ENCODE measurements at regions not wholly inside any gene's neighbourhood (a gene's known extent, or its start where the extent isn't known, plus 50 kb on each side); places are given as distances from the start of the nearest gene placed in this dataset.

GRCh38 chr3:72427624-72428023 is 420.6 kb downstream of the SHQ1 start:
- DNase-seq = no peak

GRCh38 chr3:72426618-72427397 is 421.4 kb downstream of the SHQ1 start:
- no peak for DNase-seq

DNA sequence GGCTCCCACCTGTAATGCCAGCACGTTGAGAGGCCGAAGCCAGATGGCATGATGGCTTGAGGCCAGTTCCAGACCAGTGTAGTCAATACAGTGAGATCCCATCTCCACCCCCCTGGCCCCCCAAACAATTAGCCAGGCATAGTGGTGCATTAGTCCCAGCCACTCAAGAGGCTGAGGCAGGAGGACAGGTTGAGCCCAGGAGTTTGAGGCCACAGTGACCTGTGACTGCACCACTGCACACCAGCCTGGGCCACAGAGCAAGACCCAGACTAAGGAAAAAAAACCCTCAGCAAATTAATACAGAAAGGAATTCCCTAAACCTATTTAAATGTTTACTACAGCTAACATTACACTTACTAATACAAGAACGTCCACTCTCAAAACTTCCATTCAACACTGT is 424.6 kb downstream of the SHQ1 start:
- DNase-seq = no peak

DNA sequence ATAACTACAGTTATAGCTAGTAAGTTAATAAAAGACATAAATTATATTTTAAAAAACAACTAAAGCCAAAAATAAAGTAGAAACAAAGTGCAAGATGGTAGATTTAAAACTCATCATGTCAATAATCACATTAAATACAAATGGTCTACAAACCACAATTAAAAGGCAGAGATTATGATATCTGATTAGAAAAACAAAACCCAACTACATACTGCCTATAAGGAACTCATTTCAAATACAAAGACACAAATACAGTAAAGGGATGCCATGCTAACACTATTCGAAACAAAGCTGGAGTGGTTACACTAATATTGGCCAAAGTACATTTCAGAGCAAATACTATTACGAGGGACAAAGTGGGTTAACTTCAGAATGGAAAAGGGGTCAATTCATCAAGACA is 426.5 kb downstream of the SHQ1 start:
- no peak for DNase-seq

GRCh38 chr3:72421126-72421525 is 427.1 kb downstream of the SHQ1 start:
- DNase-seq = no peak

- DNase-seq = no peak
These were observed 429.4 kb downstream of the SHQ1 start for GRCh38 chr3:72418856-72419255.

GRCh38 chr3:72418244-72418643 is 430.0 kb downstream of the SHQ1 start:
- no peak for DNase-seq

GRCh38 chr3:72414481-72415016 is 433.7 kb downstream of the SHQ1 start:
- no peak for DNase-seq

DNA sequence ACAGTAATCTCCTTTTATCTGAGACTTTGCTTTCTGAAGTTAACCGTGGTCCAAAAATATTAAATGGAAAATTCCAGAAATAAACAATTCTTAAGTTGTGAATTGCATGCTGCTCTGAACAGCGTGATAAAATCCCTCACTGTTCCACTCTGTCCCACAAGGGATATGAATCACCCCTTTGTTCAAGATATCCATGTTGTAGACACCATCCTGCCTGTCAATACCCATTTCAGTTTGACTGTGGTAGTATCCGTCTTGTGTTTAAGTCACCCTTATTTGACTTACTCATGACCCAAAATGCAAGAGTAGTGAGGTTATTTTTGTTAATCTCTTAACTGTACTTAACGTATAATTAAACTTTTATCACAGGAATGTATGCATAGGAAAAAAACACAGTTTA is 435.0 kb downstream of the SHQ1 start:
- no peak for DNase-seq

- DNase-seq = no peak
These were observed 435.8 kb downstream of the SHQ1 start for GRCh38 chr3:72412340-72412956.

GRCh38 chr3:72411843-72412242 is 436.4 kb downstream of the SHQ1 start:
- no peak for DNase-seq

DNA sequence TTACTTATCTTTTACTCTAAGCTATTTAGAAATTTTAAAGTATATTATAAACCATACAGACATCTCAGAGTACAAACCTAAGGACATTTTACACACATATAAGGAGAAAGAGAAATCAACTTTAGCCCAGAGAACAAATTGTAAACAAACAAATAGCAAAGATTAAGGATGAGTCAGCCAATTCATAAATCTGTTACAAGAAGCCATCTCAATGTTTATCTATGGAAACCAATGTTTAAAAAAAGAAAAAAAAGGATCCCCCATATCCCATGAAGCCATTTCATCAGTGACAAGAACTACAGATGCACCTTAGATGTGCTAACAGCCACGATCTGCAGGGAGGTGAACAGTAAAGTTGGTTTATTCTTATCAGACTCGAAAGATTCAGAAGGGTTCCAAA is 437.1 kb downstream of the SHQ1 start:
- no peak for DNase-seq

GRCh38 chr3:72408983-72409779 is 439.1 kb downstream of the SHQ1 start:
- DNase-seq = no peak

DNA sequence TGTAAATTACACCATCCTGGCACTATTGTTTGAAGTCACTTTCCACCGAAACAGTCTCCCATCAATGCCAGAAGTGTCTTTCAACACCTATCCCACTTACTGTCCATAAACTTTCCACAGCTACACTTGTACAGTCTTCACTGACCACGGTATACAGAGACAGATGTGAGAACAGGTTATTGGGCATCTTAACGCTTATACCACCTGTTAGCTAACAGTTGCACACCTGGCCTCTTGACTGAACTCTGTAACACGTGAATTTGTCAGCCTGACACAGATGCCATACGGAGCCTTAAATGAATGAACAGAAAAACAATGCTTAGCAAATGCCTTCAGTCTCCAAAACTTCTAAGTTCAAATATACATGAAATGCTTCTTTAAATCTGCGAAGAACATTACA is 440.5 kb downstream of the SHQ1 start:
- DNase-seq = no peak

- DNase-seq = no peak
These were observed 442.2 kb downstream of the SHQ1 start for GRCh38 chr3:72405943-72406566.

GRCh38 chr3:72401005-72401545 is 447.2 kb downstream of the SHQ1 start:
- no peak for DNase-seq

GRCh38 chr3:72398781-72399180 is 449.5 kb downstream of the SHQ1 start:
- no peak for DNase-seq

GRCh38 chr3:72397586-72397985 is 450.7 kb downstream of the SHQ1 start:
- no peak for DNase-seq

- no peak for DNase-seq
These were observed 451.3 kb downstream of the SHQ1 start for GRCh38 chr3:72396899-72397298.

- no peak for DNase-seq
These were observed 452.4 kb downstream of the SHQ1 start for GRCh38 chr3:72395776-72396311.

GRCh38 chr3:72393455-72393854 is 454.8 kb downstream of the SHQ1 start:
- no peak for DNase-seq

DNA sequence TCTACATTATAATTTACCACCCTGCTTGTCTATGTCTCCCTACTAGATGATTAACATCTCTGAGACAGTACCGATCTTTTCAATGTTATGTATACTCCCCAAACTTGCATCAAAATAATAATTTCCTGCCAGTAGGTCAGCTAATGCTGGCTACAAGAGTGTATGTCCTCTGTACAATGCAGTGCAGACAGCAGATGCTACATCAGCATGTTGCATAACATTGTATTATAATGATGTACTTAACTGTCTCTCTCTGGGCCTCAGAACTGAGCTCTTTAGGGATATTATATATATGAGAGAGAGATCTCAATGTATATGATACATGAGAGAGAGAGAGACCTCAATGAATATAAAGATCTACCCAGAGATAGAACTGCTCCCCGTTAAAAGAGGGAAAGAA is 456.6 kb downstream of the SHQ1 start:
- no peak for DNase-seq

DNA sequence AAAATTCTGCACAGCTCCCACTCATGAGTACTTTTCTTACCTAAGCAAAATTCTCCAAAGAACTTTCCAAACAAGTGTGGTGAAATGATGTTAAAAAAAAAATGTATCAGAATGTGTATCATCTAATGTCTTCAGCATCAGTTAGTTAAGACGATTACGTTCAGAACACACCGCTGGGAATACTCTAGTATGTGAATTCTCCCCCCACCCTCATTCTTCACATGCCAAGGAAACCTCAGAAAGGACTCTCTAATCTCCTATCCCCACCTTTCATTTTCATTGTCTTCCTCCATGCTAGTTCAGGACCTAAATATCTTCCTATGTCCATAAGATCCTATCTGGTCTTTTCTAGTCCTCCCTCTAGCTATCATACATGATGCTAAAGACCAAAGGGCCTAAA is 457.4 kb downstream of the SHQ1 start:
- no peak for DNase-seq
